DMS153 treated with DMSO at 0.1 percent for 48 hours (cell line): ENCODE measurements at regions not wholly inside any gene's neighbourhood (a gene's known extent, or its start where the extent isn't known, plus 50 kb on each side); places are given as distances from the start of the nearest gene placed in this dataset.

Experiments
- DNase-seq: peaks from one replicate; lab custom pipeline; 2025; ENCODE audit not compliant: unreplicated experiment; lab: John Stamatoyannopoulos, UW

GRCh38 chr13:63351081-63351480, 1935.4 kb upstream of the PCDH20 start:
- DNase-seq, result no peak

GRCh38 chr13:63345835-63346234, 1930.2 kb upstream of the PCDH20 start:
- no peak for DNase-seq

- no peak for DNase-seq
These were observed 1929.1 kb upstream of the PCDH20 start for GRCh38 chr13:63344711-63345110.

GRCh38 chr13:63337921-63338320, 1922.3 kb upstream of the PCDH20 start:
- DNase-seq, result no peak

- no peak for DNase-seq
These were observed 1921.4 kb upstream of the PCDH20 start for GRCh38 chr13:63337041-63337440.

GRCh38 chr13:63336549-63336948, 1920.9 kb upstream of the PCDH20 start:
- no peak for DNase-seq

GRCh38 chr13:63327584-63327983, 1911.9 kb upstream of the PCDH20 start:
- DNase-seq, result no peak

GRCh38 chr13:63323441-63323840, 1907.8 kb upstream of the PCDH20 start:
- no peak for DNase-seq

GRCh38 chr13:63311587-63311986, 1895.9 kb upstream of the PCDH20 start:
- DNase-seq, result no peak

- DNase-seq, result no peak
These were observed 1893.0 kb upstream of the PCDH20 start for GRCh38 chr13:63308549-63309165.

- no peak for DNase-seq
These were observed 1891.6 kb upstream of the PCDH20 start for GRCh38 chr13:63307228-63307627.

- no peak for DNase-seq
These were observed 1890.0 kb upstream of the PCDH20 start for GRCh38 chr13:63305641-63306133.

GRCh38 chr13:63304497-63304896, 1888.8 kb upstream of the PCDH20 start:
- no peak for DNase-seq

GRCh38 chr13:63299866-63300394, 1884.3 kb upstream of the PCDH20 start:
- DNase-seq, result no peak

GRCh38 chr13:63297163-63297562, 1881.5 kb upstream of the PCDH20 start:
- DNase-seq, result no peak

GRCh38 chr13:63291701-63292100, 1876.1 kb upstream of the PCDH20 start:
- no peak for DNase-seq

GRCh38 chr13:63288576-63288975, 1872.9 kb upstream of the PCDH20 start:
- no peak for DNase-seq

- no peak for DNase-seq
These were observed 1872.3 kb upstream of the PCDH20 start for GRCh38 chr13:63287926-63288325.

- no peak for DNase-seq
These were observed 1869.8 kb upstream of the PCDH20 start for GRCh38 chr13:63285426-63285825.

GRCh38 chr13:63279136-63279535, 1863.5 kb upstream of the PCDH20 start:
- no peak for DNase-seq

- no peak for DNase-seq
These were observed 1859.1 kb upstream of the PCDH20 start for GRCh38 chr13:63274772-63275171.

GRCh38 chr13:63249411-63250187, 1834.0 kb upstream of the PCDH20 start:
- DNase-seq, result no peak
